NT2/D1 (cell line): ENCODE measurements at regions not wholly inside any gene's neighbourhood (a gene's known extent, or its start where the extent isn't known, plus 50 kb on each side); places are given as distances from the start of the nearest gene placed in this dataset.
"Not testable (repeated sequence)": the region's sequence is repeated elsewhere in the genome, so short reads cannot be mapped to it uniquely, and the experiment has no call there.

Source experiments
- DNase-seq: peaks from one replicate; pipeline ENCODE4 v3.0.0-alpha.2; 2011; ENCODE audit warnings: low read depth, low spot score
- H3K27me3 ChIP-seq: 2 replicates; pipeline ENCODE4 v1.6.0; 2011; ENCODE audit warnings: mild to moderate bottlenecking; ENCODE audit not compliant: insufficient read length, insufficient read depth
- H3K36me3 ChIP-seq: 2 replicates; pipeline ENCODE4 v1.6.1; 2011; ENCODE audit warnings: mild to moderate bottlenecking, low read length, mixed read lengths; ENCODE audit not compliant: insufficient read depth, insufficient read length
- H3K4me1 ChIP-seq: 2 replicates; pipeline ENCODE4 v1.5.1; 2011; ENCODE audit not compliant: insufficient read depth, insufficient read length
- H3K4me3 ChIP-seq: 2 replicates; pipeline ENCODE4 v1.5.1; 2011; ENCODE audit warnings: low read depth; ENCODE audit not compliant: insufficient read length
- H3K9ac ChIP-seq: 2 replicates; pipeline ENCODE4 v1.6.0; 2011; ENCODE audit warnings: low read depth; ENCODE audit not compliant: insufficient read length
- H3K9me3 ChIP-seq: 2 replicates; pipeline ENCODE4 v1.5.1; 2011; ENCODE audit warnings: mild to moderate bottlenecking, low read length; ENCODE audit not compliant: insufficient read depth
- SUZ12 ChIP-seq: IDR thresholded peaks from 2 replicates; pipeline ENCODE4 v1.6.1; 2011; ENCODE audit not compliant: insufficient read length, insufficient read depth; ENCODE audit errors: extremely low read depth
- YY1 ChIP-seq: IDR thresholded peaks from 2 replicates; pipeline ENCODE4 v1.6.1; 2011; ENCODE audit not compliant: insufficient read length, insufficient read depth
- ZNF274 ChIP-seq: IDR thresholded peaks from 2 replicates; pipeline ENCODE4 v1.6.1; 2011; ENCODE audit warnings: mild to moderate bottlenecking, low read depth, low read length

DNA sequence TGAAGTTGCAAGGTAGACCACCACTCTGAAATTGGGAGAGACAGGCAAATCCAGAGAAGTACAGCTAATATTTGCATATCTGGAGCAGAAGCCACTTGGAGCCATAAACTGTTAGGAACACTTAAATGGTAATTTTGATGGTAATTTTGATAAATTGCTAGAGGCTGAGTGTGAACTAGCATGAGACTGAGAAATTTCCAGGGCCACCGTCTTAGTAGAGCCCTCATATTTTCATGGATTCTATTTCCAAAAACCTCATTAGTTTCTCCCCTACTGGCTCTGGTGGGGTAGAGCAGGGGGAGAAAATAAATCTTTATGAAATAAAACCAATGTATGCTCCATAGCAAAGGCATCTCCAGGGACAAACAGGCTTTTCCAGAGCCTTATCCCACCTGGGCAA, 429.4 kb upstream of the DIPK2B start:
- Histone ChIP-seq H3K4me1 (no peaks in the 10 kb centered on the region), H3K9ac (no peak overlapping the region)

DNA sequence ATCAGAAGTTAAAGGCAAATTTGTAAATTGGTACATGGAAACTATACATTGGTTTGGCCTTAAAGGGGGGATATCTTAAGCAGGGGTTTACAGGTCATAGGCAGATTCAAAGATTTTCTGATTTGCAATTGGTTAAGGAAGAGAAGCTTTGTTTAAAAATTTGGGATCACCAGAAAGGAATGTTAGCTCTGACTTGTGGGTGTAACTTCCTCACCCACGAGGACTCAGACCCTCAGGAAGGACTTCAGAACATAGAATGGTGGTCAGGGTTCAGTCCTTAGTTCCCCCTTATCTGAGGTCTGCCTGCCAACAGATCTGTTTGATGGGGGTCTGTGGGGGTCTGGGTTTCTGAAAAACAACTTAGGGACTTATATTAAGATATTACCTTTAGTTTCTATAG, 427.4 kb upstream of the DIPK2B start:
- Histone ChIP-seq H3K4me1 (no peaks in the 10 kb centered on the region), H3K9ac (no peak overlapping the region), H3K4me3 (no peak overlapping the region), H3K9me3 (peaks cover 11% of the 10 kb centered on the region; the same call in 1 of the 2 replicates), H3K36me3 (no peaks in the 10 kb centered on the region), H3K27me3 (no peaks in the 10 kb centered on the region)
- no peak for DNase-seq
- TF ChIP-seq YY1 (no peak), ZNF274 (no peak), SUZ12 (no peak)

More for the DNA sequence above, 429.4 kb upstream of the DIPK2B start:
- Histone ChIP-seq H3K36me3 (no peaks in the 10 kb centered on the region), H3K9me3 (peaks cover 11% of the 10 kb centered on the region; the same call in 1 of the 2 replicates), H3K27me3 (no peaks in the 10 kb centered on the region), H3K4me3 (no peak overlapping the region)
- DNase-seq, result no peak
- TF ChIP-seq YY1 (no peak), ZNF274 (no peak), SUZ12 (no peak)

DNA sequence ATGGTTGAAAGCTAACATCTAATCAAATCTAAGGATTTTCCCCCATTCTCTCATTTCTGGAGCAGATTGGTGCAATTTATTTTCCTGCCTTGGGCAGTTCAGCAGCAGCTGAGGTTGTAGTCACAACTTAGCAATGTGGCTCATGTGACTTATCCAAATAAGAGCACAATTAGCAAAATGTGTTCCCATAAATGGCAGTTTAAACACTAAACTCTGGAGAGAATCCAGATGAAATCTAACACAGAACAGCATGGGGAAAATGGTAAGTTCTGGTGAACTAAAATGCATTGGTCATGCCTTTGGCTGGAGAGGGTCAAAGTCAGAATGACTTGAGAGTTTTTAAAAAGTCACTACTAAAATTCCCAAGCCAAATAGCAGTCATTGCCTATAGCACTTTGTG, 422.6 kb upstream of the DIPK2B start:
- TF ChIP-seq YY1 (no peak), ZNF274 (no peak), SUZ12 (no peak)
- Histone ChIP-seq H3K36me3 (no peaks in the 10 kb centered on the region), H3K27me3 (no peaks in the 10 kb centered on the region), H3K9me3 (no peaks in the 10 kb centered on the region), H3K9ac (no peak overlapping the region), H3K4me3 (no peak overlapping the region), H3K4me1 (no peaks in the 10 kb centered on the region)
- DNase-seq, result no peak

DNA sequence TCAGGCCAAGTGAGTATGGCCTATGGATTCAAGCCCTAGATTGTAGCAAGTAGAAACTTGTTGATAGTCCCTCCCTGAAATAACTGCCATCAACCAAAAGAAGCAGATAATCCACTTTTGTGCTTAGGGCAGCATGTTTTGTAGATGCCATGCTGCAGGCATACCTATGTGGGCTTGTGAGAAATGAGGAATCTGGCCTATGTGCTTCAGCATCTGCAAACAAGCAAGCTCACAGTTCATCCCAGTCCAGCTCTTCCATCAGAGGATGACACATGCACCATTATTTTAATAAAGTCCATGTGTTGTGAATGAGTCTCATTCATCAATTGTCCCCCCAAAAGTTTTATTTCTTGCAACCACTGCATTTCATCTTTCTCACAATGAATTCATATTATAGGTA, 421.9 kb upstream of the DIPK2B start:
- Histone ChIP-seq H3K9ac (no peak overlapping the region), H3K4me3 (no peak overlapping the region), H3K36me3 (no peaks in the 10 kb centered on the region), H3K9me3 (peaks cover 5% of the 10 kb centered on the region; the same call in 1 of the 2 replicates), H3K27me3 (no peaks in the 10 kb centered on the region), H3K4me1 (no peaks in the 10 kb centered on the region)
- TF ChIP-seq SUZ12, result no peak
- TF ChIP-seq YY1, result no peak
- TF ChIP-seq ZNF274, result no peak
- no peak for DNase-seq

DNA sequence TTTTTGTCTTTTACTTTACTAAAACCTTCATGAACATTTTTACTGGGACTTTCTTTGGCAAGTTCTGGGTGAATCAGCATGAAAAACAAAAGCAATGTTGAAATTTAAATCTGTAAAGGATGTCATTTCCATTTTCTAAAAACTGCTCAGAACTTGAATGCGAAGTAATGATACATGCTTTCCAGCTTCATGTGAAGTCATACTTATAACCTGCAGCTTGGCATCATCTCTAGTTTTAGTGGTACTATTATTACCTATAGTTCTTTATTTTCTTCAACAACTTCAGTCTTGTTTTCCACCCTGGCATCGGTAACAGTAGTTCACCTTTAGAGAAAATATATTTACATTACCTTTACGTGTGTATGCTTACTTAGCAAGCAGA, 421.4 kb upstream of the DIPK2B start:
- Histone ChIP-seq H3K9ac (no peak overlapping the region), H3K4me1 (no peaks in the 10 kb centered on the region), H3K9me3 (peaks cover 9% of the 10 kb centered on the region; the same call in 1 of the 2 replicates), H3K27me3 (no peaks in the 10 kb centered on the region), H3K4me3 (no peak overlapping the region), H3K36me3 (no peaks in the 10 kb centered on the region)
- DNase-seq, result no peak
- TF ChIP-seq ZNF274 (no peak), SUZ12 (no peak), YY1 (no peak)

DNA sequence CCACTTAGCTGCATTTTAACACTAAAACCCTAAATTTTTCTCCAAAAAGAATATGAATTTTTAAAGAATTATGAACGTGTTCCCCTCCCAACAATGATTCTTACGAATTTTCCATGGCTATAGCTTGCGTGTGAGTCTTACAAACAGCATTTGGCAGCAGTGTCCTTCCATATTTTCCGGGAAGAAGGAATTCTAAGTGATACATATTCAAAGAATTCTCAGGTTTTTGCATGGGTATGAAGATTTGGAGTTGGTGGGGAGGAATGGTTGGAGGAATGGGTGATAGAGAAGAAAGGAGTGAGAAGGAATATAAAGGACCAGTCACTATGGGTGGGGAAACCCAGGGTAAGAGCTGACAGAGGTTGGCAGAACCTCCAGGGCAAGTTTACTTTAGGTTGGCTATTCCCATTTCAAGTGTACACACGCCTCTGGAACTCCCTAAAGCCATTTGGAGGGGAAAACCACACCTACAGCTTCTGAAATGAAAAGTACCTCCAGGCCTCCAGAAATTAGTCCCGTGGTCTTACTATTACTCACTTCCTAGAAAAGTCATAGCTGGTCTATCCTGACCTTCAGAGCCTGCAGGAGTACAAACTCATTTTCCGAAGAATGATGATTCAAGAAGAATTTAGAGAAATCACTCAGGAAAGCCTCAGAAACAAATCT, 420.8 kb upstream of the DIPK2B start:
- Histone ChIP-seq H3K9me3 (peaks cover 9% of the 10 kb centered on the region; the same call in 1 of the 2 replicates), H3K36me3 (no peaks in the 10 kb centered on the region), H3K27me3 (no peaks in the 10 kb centered on the region), H3K4me1 (no peaks in the 10 kb centered on the region), H3K9ac (no peak overlapping the region), H3K4me3 (no peak overlapping the region)
- TF ChIP-seq SUZ12, result no peak
- DNase-seq, result no peak

DNA sequence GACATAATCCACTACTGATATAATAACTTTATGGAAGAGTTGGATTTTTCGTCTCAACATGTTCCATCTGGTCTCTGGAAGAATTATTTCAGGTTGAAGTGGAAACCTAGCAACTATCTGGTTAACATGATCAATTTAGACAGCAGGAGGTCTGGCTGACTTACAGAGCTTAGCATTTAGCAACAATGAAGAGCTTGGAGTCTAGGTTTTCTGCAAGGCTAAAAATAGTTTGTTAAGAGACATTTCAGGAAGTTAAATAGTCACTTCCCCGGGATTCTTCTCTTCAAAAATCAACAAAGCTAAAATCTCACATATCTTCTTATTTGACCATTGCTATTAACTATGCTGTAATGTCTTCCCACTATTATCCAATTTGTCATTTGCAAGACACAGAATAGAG, 418.6 kb upstream of the DIPK2B start:
- TF ChIP-seq ZNF274, result no peak
- Histone ChIP-seq H3K4me3 (no peak overlapping the region), H3K36me3 (no peaks in the 10 kb centered on the region), H3K27me3 (no peaks in the 10 kb centered on the region), H3K4me1 (no peaks in the 10 kb centered on the region), H3K9me3 (peaks cover 15% of the 10 kb centered on the region; the same call in 1 of the 2 replicates), H3K9ac (no peak overlapping the region)
- DNase-seq, result no peak

DNA sequence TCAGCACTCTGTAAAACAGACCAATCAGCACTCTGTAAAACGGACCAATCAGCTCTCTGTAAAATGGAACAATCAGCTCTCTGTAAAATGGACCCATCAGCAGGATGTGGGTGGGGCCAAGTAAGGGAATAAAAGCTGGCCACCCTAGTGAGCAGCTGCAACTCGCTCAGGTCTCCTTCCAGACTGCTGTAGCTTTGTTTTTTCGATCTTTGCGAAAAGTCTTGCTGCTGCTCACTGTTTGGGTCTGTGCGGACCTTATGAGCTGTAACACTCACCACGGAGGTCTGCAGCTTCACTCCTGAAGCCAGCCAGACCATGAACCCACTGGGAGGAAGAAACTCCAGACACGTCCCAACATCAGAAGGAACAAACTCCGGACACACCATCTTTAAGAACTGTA, 414.9 kb upstream of the DIPK2B start:
- not testable (repeated sequence) for H3K9ac ChIP-seq, H3K4me3 ChIP-seq, H3K36me3 ChIP-seq, H3K27me3 ChIP-seq, DNase-seq, H3K4me1 ChIP-seq
- peaks cover 30% of the 10 kb centered on the region for H3K9me3 ChIP-seq
